CD4-positive, alpha-beta T cell treated with Interleukin-4 for 4 hours (primary cell): ENCODE measurements at regions not wholly inside any gene's neighbourhood (a gene's known extent, or its start where the extent isn't known, plus 50 kb on each side); places are given as distances from the start of the nearest gene placed in this dataset.
"Not testable (repeated sequence)": the region's sequence is repeated elsewhere in the genome, so short reads cannot be mapped to it uniquely, and the experiment has no call there.

Source experiments
- DNase-seq: peaks from one replicate; pipeline ENCODE4 v3.0.0-alpha.2; 2020

DNA sequence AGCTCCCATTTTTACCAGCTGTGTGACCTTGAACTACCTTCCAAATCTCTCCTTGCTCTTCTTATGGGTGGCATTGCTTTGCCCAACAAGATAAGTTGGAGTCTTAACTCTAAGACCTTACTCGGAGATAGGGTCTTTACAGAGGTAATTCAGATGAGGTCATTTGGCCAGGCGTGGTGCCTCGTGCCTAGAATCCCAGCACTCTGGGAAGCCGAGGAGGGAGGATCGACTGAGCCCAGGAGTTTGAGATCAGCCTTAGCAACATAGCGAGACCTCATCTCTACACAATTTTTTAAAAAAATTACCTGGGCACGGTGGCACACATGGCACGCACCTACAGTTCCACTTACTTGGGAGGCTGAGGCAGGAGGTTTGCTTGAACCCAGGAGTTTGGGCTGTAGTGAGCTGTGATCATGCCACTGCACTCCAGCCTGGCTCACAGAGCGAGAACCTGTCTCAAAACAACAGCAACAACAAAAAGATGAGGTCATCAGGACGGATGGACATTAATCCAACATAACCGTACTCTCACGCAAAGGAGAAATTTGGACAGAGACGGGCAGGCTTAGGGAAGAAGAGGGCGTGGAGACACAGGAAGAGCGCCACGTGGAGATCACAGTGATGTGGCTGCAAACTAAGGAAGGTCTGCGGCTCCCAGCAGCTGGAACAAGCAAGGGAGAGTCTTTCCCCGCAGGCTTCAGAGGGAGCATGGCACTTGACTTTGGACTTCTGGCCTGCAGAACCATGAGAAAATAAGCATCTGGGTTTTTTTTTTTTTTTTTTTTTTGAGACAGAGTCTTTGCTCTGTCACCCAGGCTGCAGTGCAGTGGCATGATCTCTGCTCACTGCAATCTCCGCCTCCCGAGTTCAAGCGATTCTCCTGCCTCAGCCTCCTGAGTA lies 122.3 kb upstream of the CARD11 start:
- no peak for DNase-seq

GRCh38 chr7:3167551-3167950 lies 123.9 kb upstream of the CARD11 start:
- no peak for DNase-seq

DNA sequence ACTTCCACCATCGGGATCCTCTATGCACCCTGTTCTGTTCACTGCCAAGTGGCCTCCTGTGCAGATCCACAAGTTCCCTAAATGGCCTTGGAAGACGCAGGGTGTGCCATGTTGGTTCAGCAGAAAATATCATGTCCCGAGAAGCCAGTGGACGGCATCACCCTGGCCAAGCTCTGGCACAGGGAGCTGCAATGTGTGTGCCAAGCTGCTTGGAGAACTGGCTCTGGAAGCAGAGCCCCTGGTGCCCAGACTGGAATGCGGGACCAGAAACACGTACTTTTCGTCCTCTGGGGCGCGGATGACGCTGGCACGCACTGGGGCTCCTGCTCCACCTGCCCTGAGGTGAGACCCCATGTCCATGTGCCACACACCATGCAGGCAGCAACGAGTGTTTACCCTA lies 124.7 kb upstream of the CARD11 start:
- DNase-seq, result no peak

- DNase-seq, result no peak
Measured at GRCh38 chr7:3168869-3169268, 125.2 kb upstream of the CARD11 start.

GRCh38 chr7:3172768-3173280 lies 128.2 kb upstream of the SDK1 start:
- DNase-seq, result no peak

GRCh38 chr7:3174515-3175284 lies 126.4 kb upstream of the SDK1 start:
- DNase-seq, result no peak

DNA sequence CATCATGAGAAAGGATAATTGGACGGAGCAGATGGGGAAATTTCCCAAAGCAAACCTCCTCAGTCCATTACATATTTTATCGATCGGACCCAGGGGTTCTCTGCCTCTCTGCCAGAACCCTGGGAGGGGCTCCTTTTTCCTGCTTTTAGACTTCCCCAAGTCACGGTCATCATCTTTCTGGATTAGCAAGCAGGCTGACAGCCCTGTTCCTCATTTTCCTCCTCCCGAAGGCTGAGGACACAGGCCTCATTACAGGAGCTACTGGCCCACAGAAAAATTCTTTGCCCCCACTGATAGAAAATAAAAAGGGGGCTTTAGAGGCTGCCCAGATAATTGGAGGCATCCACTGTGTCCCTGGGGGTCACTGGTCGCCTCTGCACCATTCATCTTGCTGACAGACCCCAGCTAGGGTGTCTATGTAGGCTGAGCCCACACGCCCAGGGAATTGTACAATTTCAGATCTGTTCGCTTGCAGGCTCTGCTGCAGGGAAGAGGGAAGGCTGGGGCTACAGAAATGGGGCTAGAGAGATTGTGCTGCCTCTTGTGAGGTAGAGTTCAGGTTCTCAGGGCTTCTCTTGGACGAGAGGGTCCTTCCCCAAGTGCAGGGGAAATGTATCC lies 125.7 kb upstream of the SDK1 start:
- DNase-seq, result no peak

- no peak for DNase-seq
Measured at GRCh38 chr7:3176112-3177000, 124.7 kb upstream of the SDK1 start.

- no peak for DNase-seq
Measured at GRCh38 chr7:3177271-3177670, 123.8 kb upstream of the SDK1 start.

DNA sequence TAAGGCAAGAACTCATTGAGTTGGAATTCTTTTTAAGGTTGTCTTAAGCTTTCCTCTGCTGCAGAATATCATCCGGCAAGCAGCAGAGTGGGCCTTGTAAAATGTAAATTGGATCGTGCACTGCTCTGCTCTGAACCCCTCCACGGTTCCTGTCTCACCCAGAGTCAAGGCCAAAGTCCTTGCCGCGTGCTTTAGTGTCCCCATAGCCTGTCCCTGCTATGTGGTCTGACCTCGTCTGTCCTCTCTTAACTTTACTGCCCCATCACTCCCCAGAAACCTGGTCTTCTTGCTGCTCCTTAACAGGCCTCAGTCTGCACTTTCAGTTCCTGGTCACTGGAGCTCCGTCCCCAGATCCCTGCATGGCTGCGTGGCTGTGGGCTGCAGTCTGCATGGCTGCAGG lies 121.6 kb upstream of the SDK1 start:
- no peak for DNase-seq

- DNase-seq, result no peak
Measured at GRCh38 chr7:3180604-3181003, 120.4 kb upstream of the SDK1 start.

GRCh38 chr7:3182055-3182454 lies 119.0 kb upstream of the SDK1 start:
- not testable (repeated sequence) for DNase-seq

- DNase-seq, result no peak
Measured at GRCh38 chr7:3187444-3188040, 113.5 kb upstream of the SDK1 start.

- DNase-seq, result no peak
Measured at GRCh38 chr7:3188946-3189345, 112.1 kb upstream of the SDK1 start.

DNA sequence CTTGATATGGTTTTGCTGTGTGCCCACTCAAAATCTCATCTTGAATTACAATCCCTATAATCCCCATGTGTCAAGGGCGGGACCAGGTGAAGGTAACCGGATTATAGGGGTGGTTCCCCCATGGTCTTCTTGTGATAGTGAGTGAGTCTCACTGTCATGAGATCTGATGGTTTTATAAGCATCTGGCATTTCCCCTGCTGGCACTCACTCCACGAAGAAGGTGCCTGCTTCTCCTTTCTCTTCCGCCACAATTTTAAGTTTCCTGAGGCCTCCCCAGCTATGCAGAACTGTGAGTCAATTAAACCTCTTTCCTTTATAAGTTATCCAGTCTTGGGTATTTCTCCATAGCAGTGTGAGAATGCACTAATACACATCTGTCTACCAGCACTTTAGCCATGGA lies 109.5 kb upstream of the SDK1 start:
- no peak for DNase-seq

- DNase-seq, result no peak
Measured at GRCh38 chr7:3192669-3193068, 108.4 kb upstream of the SDK1 start.

DNA sequence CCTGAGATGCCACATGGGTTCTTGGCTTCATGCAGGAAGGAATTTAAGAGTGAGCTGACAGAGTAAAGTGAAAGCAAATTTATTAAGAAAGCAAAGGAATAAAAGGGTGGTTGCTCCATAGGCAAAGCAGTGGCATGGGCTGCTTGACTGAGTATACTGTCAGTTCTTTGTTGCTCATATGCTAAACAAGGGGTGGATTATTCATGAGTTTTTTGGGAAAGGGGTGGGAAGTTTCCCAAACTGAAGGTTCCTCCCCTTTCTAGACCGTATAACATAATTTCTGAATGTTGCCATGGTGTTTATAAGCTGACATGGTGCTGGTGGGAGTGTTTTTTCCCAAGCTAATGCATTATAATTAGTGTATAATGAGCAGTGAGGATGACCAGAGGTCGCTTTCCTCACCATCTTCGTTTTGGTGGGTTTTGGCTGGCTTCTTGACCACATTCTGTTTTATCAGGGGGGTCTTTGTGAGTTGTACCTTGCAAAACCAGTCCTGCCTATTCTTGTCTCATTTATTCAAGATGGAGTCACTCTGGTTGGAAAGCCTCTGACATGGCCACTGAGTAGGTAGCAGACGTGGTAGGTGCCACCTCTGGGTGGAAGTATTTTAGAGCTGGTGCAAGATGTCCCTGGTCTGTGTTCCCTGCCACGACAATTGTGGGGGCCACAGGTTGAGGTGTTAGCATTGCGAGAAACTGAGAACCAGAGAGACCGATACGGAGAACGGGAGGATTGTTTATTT lies 107.5 kb upstream of the SDK1 start:
- DNase-seq, result no peak

DNA sequence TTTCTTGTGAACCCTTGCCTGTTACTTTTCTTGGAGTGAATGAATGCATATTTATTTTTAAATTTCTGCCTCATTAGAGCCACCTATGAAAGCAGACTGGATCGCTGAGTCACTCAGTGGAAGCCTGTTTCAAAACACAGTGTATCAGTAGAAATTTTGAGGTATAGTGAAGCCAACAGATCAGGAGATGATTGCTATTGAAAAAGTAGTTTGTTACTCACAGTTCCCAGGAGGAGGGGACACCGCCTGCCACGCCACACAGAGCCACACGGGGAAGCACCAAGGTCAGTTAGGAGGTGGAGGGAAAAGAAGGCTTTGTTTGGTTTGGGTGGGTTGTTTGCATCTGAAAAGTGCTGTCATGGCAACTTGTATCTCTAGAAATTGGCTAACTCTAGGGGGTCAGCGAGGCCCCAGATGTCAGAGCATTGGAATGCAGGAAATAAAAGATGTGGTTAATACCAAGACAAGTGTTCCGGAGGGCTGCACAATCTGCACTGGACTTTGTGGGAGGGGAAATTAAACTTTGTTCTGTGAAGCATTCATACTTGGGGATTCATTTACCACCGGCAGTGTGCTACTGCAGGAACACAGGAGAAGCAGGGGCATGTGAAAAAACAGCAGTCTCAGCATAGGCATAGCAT lies 106.4 kb upstream of the SDK1 start:
- DNase-seq, result no peak

- DNase-seq, result no peak
Measured at GRCh38 chr7:3195160-3195559, 105.9 kb upstream of the SDK1 start.

DNA sequence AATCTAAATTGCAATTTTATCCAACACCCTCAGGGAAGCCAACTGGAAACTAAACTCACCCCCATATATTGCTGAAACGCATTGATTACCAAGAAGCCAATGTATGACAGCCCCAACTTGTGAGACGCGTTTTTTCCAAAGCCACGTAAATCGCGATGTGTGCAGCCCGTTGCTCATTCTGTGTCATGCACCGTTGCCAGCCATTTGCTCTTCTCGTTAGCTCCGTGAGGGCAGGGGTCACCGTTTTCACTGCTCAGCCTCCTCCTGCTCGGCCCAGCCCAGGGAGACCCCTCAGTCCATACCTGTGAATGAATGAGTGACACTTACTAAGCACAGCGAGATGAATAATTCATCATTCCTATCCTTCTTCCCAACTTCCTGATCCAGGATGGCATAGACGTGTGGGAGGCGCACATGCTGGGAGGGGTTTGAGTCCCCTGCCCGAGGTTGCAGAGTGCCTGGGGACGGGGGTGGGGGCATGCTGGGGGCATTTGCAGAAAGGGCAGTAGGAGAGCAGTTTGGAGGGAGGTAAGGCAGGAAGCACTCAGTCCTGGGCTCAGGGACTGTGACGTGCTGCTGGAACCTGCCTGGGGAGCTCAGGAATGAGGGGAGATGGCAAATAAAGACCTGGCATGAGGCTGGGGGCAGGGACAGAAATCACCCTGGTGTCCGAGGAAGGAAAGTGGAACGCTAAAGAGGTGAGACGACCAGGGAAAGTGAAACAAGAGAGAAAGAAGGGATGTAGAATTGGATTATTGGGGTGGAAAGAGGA lies 104.2 kb upstream of the SDK1 start:
- no peak for DNase-seq
